Brain microvascular endothelial cell (primary cell): ENCODE measurements at regions not wholly inside any gene's neighbourhood (a gene's known extent, or its start where the extent isn't known, plus 50 kb on each side); places are given as distances from the start of the nearest gene placed in this dataset.
"Not testable (repeated sequence)": the region's sequence is repeated elsewhere in the genome, so short reads cannot be mapped to it uniquely, and the experiment has no call there.

Experiments
- DNase-seq: peaks from one replicate; pipeline ENCODE4 v3.0.0-alpha.2; 2020
- H3K27ac ChIP-seq: fragments of 250-450 bp; sonication (Bioruptor Pico); 2 replicates; pipeline ENCODE4 v1.5.1; 2020; ENCODE audit warnings: mild to moderate bottlenecking, moderate library complexity
- H3K27me3 ChIP-seq: fragments of 250-450 bp; sonication (Bioruptor Pico); replicated peaks from 2 replicates; pipeline ENCODE4 v1.5.1; 2020; ENCODE audit warnings: mild to moderate bottlenecking
- H3K36me3 ChIP-seq: fragments of 250-450 bp; sonication (Bioruptor Pico); replicated peaks from 2 replicates; pipeline ENCODE4 v1.5.1; 2020; ENCODE audit warnings: mild to moderate bottlenecking
- H3K4me3 ChIP-seq: 2 replicates; pipeline ENCODE4 v1.5.1; 2011; ENCODE audit warnings: low read depth, mild to moderate bottlenecking, control low read depth, low read length, moderate library complexity
- in situ Hi-C: cut with HindIII; loops from 2 replicates; pipeline ENCODE4 v1.10.0; 2017; ENCODE audit warnings: low sequenced_read_pairs, low pct_ligation_motif_present
- TF ChIP-seq, protein P1 (sequence below): IDR thresholded peaks from 2 replicates; pipeline ENCODE4 v1.5.1; 2011; ENCODE audit warnings: low read depth, mild to moderate bottlenecking, moderate library complexity, low read length, control low read depth, inconsistent platforms; ENCODE audit errors: missing control alignments

DNA sequence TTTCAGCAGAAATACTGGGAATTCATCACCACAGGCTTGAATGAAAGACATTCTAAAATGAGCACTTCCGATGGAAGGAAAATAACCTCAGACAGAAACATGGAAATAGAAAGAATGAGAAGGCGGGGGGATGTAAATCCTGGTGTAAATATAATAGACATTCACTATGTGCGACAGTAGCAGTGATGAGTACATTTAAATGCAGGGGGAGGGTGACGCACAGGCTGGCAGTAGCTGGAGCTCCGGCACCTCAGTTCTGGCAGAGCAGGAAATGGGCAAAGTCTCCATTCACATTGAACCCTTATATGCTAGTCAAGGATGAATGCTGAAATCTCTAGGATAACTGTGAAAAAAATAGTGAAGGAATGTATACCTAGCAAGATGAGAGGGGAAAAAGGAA lies 172.7 kb upstream of the C14orf180 start:
- TF ChIP-seq, protein P1, sequence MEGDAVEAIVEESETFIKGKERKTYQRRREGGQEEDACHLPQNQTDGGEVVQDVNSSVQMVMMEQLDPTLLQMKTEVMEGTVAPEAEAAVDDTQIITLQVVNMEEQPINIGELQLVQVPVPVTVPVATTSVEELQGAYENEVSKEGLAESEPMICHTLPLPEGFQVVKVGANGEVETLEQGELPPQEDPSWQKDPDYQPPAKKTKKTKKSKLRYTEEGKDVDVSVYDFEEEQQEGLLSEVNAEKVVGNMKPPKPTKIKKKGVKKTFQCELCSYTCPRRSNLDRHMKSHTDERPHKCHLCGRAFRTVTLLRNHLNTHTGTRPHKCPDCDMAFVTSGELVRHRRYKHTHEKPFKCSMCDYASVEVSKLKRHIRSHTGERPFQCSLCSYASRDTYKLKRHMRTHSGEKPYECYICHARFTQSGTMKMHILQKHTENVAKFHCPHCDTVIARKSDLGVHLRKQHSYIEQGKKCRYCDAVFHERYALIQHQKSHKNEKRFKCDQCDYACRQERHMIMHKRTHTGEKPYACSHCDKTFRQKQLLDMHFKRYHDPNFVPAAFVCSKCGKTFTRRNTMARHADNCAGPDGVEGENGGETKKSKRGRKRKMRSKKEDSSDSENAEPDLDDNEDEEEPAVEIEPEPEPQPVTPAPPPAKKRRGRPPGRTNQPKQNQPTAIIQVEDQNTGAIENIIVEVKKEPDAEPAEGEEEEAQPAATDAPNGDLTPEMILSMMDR = no peak
- in situ Hi-C loops = no loop called here
- Histone ChIP-seq H3K27me3 (no peaks in the 10 kb centered on the region), H3K4me3 (no peak overlapping the region), H3K27ac (no peak overlapping the region), H3K36me3 (no peaks in the 10 kb centered on the region)
- DNase-seq = no peak

DNA sequence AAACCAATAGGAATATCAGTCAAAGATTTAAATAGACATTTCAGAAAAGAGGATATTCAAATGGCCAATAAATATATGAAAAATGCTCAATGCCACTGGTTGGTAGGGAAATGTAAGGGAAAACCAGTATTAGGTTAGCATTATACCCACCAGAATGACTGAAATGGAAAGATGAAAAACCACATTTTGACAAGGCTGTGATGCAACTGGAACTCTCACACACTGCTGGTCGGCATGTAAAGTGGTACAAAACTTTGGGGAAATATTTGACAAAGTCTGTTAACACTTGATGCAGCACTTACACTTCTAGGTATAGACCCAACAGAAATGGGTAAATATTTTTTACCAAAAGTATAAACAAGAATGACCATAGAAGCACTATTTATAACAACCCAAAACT lies 163.2 kb upstream of the C14orf180 start:
- Histone ChIP-seq H3K27me3 (no peaks in the 10 kb centered on the region), H3K27ac (no peak overlapping the region), H3K36me3 (no peaks in the 10 kb centered on the region), H3K4me3 (no peak overlapping the region)
- no peak for DNase-seq
- TF ChIP-seq, protein P1 = no peak
- in situ Hi-C loops = no loop called here

DNA sequence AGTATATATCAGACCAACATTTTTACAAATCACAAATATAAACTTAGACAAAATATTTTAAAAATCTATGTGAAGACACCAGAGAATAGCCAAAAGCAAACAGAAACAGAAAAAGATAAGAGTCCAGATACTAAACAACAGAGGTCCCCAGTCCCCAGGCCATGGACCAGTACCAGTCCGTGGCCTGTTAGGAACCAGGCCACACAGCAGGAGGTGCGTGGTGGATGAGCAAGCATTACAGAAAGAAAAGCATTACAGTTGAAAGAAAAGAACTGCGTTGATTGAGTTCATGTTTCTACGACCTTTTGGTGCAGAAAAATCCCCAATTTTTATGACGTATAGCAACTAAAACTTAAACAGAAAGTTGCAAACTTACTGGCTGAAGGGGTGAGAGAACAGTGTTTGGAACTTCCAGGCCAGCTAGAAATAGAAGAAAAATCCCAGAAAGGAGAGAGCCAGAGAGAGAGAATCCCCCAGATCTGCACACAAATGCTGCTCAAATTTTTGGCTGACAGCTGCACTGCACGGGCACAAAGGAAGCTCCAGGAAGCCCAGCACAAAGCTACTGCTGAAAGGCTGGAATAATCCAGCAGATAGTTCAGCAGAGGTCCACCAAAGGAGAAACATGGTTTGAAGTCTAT lies 159.6 kb upstream of the C14orf180 start:
- H3K27me3 ChIP-seq = no peaks in the 10 kb centered on the region
- no peak overlapping the region for H3K4me3 ChIP-seq
- no peak for DNase-seq
- no peaks in the 10 kb centered on the region for H3K36me3 ChIP-seq
- in situ Hi-C loops = no loop called here
- TF ChIP-seq, protein P1 = no peak
- no peak overlapping the region for H3K27ac ChIP-seq

DNA sequence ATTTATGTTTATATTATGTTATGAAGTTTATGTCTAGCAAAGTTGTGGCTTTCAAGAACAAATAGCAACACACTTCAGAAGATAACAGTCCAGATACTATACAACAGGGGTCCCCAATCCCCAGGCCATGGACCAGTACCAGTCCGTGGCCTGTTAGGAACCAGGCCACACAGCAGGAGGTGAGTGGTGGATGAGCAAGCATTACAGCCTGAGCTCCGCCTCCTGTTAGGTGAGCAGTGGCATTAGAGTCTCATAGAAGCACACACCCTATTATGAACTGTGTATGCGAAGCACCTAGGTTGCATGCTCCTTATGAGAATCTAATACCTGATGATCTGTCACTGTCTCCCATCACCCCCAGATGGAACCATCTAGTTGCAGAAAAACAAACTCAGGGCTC lies 159.0 kb upstream of the C14orf180 start:
- H3K27ac ChIP-seq, in situ Hi-C loops, H3K36me3 ChIP-seq, H3K4me3 ChIP-seq, DNase-seq, H3K27me3 ChIP-seq: not testable (repeated sequence)

DNA sequence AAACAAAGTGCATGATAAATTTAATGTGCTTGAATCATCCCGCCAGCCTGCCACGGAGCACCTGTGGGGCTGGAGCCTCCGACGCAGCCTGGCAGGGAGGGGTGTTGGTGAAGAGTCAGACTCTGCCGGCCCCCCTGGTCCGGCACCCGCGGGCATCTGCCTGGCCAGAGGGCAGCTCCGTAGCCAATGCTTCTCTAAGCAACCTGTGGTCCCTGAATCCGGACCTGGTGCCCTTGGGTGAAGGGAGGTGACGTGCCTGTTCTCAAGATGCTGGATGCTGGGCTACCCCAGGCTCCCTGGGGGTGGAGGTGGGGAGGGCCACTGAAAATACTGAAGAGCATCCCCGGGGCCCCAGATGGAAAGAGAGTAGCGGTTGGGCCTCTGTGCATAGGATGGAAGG lies 158.6 kb upstream of the C14orf180 start:
- H3K27me3 ChIP-seq = no peaks in the 10 kb centered on the region
- no peak for DNase-seq

DNA sequence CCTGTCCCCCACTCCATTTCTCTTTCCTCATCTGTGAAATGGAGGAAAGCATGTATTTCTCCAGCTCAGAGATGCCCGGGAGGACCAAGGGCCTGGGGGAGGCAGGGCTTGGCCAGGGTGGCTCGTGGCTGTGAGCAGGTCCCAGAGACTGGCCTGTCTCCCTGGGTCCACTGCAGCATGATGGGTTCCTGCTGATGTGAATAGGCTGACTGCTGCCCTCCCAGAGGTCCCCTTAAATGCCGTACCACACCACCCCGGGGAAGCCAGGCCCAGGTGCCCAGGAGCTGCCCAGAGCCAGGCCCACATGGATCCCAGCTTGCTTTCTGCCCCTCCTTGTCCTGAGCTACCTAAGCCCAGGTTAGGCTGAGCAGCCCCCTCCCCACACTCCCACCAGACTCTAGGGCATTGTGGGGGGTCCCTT lies 158.2 kb upstream of the C14orf180 start:
- in situ Hi-C loops = no loop called here
- Histone ChIP-seq H3K36me3 (no peaks in the 10 kb centered on the region), H3K27ac (no peak overlapping the region), H3K27me3 (no peaks in the 10 kb centered on the region), H3K4me3 (no peak overlapping the region)
- no peak for DNase-seq
- TF ChIP-seq, protein P1 = no peak

More for the DNA sequence above, 158.6 kb upstream of the C14orf180 start:
- Histone ChIP-seq H3K36me3 (no peaks in the 10 kb centered on the region), H3K4me3 (no peak overlapping the region), H3K27ac (no peak overlapping the region)
- in situ Hi-C loops = no loop called here
- TF ChIP-seq, protein P1 = no peak
